Naive thymus-derived CD8-positive, alpha-beta T cell (primary cell): ENCODE measurements at regions not wholly inside any gene's neighbourhood (a gene's known extent, or its start where the extent isn't known, plus 50 kb on each side); places are given as distances from the start of the nearest gene placed in this dataset.
A peak's percentile ranks its signal among the peaks of the same experiment; 100 is the strongest.

ENCODE experiments used
- ATAC-seq, 2 donors: fragments of 150-1000 bp; cut with Tn5 transposase in 1 of 2; sonication (Bioruptor Pico), chemical (Tn5 transposase) in 1 of 2; 1 replicate in 1 of 2; 2 replicates in 1 of 2; pipeline ENCODE4 v1.10.0; 2021; ENCODE audit warnings: mild to moderate bottlenecking in 2 of 2, moderate library complexity in 2 of 2
- POLR2A ChIA-PET: fragments of 350-600 bp; sonication (Branson Sonifier 250); formaldehyde crosslinking; loops from one replicate; lab custom pipeline; 2021; ENCODE audit warnings: antibody characterized with exemption; lab: Charles Lee
- DNase-seq, 10 donors: peaks; one replicate each; pipeline versions ENCODE4 v3.0.0 to v3.0.0-alpha.2; 2020 to 2022
- H3K27ac Mint-ChIP-seq, 10 donors: one replicate each; pipeline ENCODE4 v1.8.0; 2020 to 2022; ENCODE audit warnings: mild to moderate bottlenecking in 10 of 10, mixed read lengths in 10 of 10, moderate library complexity in 4 of 10, inconsistent platforms in 1 of 10
- H3K27me3 Mint-ChIP-seq, 5 donors: one replicate each; pipeline ENCODE4 v1.8.0; 2021 to 2022; ENCODE audit warnings: mixed read lengths in 5 of 5
- H3K36me3 Mint-ChIP-seq, 3 donors: one replicate each; pipeline ENCODE4 v1.8.0; 2020 to 2022; ENCODE audit warnings: mixed read lengths in 3 of 3, mild to moderate bottlenecking in 2 of 3, inconsistent platforms in 1 of 3
- H3K4me1 Mint-ChIP-seq, 4 donors: one replicate each; pipeline ENCODE4 v1.8.0; 2021 to 2022; ENCODE audit warnings: mixed read lengths in 4 of 4
- H3K4me3 Mint-ChIP-seq, 10 donors: one replicate each; pipeline ENCODE4 v1.8.0; 2020 to 2022; ENCODE audit warnings: mild to moderate bottlenecking in 10 of 10, mixed read lengths in 10 of 10, moderate library complexity in 6 of 10, inconsistent platforms in 1 of 10
- H3K9me3 Mint-ChIP-seq, 9 donors: one replicate each; pipeline ENCODE4 v1.8.0; 2020 to 2022; ENCODE audit warnings: mixed read lengths in 9 of 9, mild to moderate bottlenecking in 3 of 9, inconsistent platforms in 1 of 9, moderate library complexity in 1 of 9

- Mint-ChIP-seq H3K27ac (no peak overlapping the region), H3K27me3 (peaks cover 3 to 16% (median 11%) of the 10 kb centered on the region in 5 donors), H3K36me3 (no peaks in the 10 kb centered on the region), H3K4me3 (no peak overlapping the region), H3K9me3 (no peaks in the 10 kb centered on the region), H3K4me1 (peaks cover 0 to 7% (median 1%) of the 10 kb centered on the region in 4 donors)
- POLR2A ChIA-PET, result no interaction called here
- DNase-seq (peak in 1 of 10 donors; percentile 45), ATAC-seq (no peak)
These were observed 66.7 kb upstream of the LMO1 start for GRCh38 chr11:8330404-8330803.

GRCh38 chr11:8329847-8330361 is 66.2 kb upstream of the LMO1 start:
- H3K9me3 Mint-ChIP-seq, result no peaks in the 10 kb centered on the region
- no peak overlapping the region for H3K4me3 Mint-ChIP-seq
- no peaks in the 10 kb centered on the region for H3K36me3 Mint-ChIP-seq
- peaks cover 0 to 7% (median 1%) of the 10 kb centered on the region in 4 donors for H3K4me1 Mint-ChIP-seq
- H3K27me3 Mint-ChIP-seq, result peaks cover 3 to 16% (median 11%) of the 10 kb centered on the region in 5 donors
- POLR2A ChIA-PET, result no interaction called here
- H3K27ac Mint-ChIP-seq, result no peak overlapping the region
- DNase-seq (peak in 1 of 10 donors; percentile 34), ATAC-seq (no peak)

DNA sequence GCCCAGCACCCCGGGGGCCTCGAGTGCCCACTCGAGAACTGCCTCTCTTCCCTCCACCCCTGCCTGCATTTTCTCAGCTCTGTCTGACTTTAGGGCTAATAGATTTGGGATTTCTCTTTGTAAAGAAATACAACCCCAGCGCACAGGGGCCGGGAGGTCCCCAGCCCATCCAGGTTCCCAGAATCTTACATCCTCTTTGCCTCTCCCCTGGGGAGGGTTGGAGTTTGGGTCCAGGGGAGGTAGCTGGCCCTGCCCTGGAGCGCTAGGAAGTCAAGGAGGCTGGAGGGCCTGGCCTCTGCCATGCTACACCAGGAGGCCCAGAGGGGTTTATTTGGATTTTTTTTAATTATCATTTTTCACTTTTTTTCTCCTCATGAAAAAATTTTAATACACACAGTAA is 65.7 kb upstream of the LMO1 start:
- Mint-ChIP-seq H3K36me3 (no peaks in the 10 kb centered on the region), H3K27ac (no peak overlapping the region), H3K27me3 (peaks cover 3 to 14% (median 11%) of the 10 kb centered on the region in 5 donors), H3K4me3 (no peak overlapping the region), H3K4me1 (peaks cover 0 to 7% (median 1%) of the 10 kb centered on the region in 4 donors), H3K9me3 (no peaks in the 10 kb centered on the region)
- POLR2A ChIA-PET, result no interaction called here
- DNase-seq, result no peak
- no peak for ATAC-seq

DNA sequence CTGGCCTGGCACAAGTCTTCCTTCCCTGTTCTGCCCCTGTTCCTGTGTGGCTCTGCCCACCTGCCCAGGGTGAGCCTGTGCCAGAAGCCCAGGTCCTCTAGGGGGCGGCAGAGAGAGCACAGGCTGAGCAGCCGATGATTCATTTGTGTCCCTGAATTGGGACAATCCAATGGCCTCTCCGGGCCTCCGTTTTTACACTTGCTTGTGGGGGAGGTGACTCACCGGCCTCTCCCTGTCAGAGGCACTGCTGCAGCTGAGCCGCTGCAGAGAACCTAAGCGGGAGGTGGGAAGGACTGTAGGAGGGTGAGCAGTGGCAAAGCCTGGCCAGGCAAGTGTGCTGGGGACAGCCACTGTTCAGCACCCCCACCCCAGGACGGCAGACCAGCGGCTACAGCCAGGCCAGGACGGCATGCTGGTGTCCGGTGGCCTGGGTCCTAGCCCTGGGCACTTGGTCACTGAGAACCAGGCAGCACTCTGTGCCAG is 65.2 kb upstream of the LMO1 start:
- ATAC-seq (peak; percentile 45 to 65), DNase-seq (peak in 8 of 10 donors; percentile 1 to 68 (median 16))
- Mint-ChIP-seq H3K4me1 (peaks cover 0 to 7% (median 1%) of the 10 kb centered on the region in 4 donors), H3K27me3 (peaks cover 3 to 12% (median 11%) of the 10 kb centered on the region in 5 donors), H3K4me3 (peak overlapping the region in 2 of 10 donors; percentile 26 to 30), H3K27ac (no peak overlapping the region), H3K9me3 (no peaks in the 10 kb centered on the region), H3K36me3 (no peaks in the 10 kb centered on the region)
- POLR2A ChIA-PET, result no interaction called here

- H3K4me1 Mint-ChIP-seq, result peaks cover 0 to 7% (median 1%) of the 10 kb centered on the region in 4 donors
- peaks cover 3 to 12% (median 11%) of the 10 kb centered on the region in 5 donors for H3K27me3 Mint-ChIP-seq
- no peaks in the 10 kb centered on the region for H3K36me3 Mint-ChIP-seq
- DNase-seq (peak in 1 of 10 donors; percentile 53), ATAC-seq (no peak)
- H3K27ac Mint-ChIP-seq, result no peak overlapping the region
- POLR2A ChIA-PET, result no interaction called here
- H3K4me3 Mint-ChIP-seq, result no peak overlapping the region
- no peaks in the 10 kb centered on the region for H3K9me3 Mint-ChIP-seq
These were observed 64.6 kb upstream of the LMO1 start for GRCh38 chr11:8328231-8328794.

- H3K36me3 Mint-ChIP-seq, result no peaks in the 10 kb centered on the region
- H3K27me3 Mint-ChIP-seq, result peaks cover 3 to 14% (median 12%) of the 10 kb centered on the region in 5 donors
- DNase-seq, result no peak
- POLR2A ChIA-PET, result no interaction called here
- no peak overlapping the region for H3K4me3 Mint-ChIP-seq
- H3K4me1 Mint-ChIP-seq, result peaks cover 0 to 7% (median 1%) of the 10 kb centered on the region in 4 donors
- H3K9me3 Mint-ChIP-seq, result no peaks in the 10 kb centered on the region
- ATAC-seq, result no peak
- no peak overlapping the region for H3K27ac Mint-ChIP-seq
These were observed 64.1 kb upstream of the LMO1 start for GRCh38 chr11:8327761-8328192.

- H3K4me3 Mint-ChIP-seq, result no peak overlapping the region
- H3K36me3 Mint-ChIP-seq, result no peaks in the 10 kb centered on the region
- H3K27ac Mint-ChIP-seq, result no peak overlapping the region
- POLR2A ChIA-PET, result no interaction called here
- ATAC-seq, result no peak
- no peaks in the 10 kb centered on the region for H3K9me3 Mint-ChIP-seq
- H3K27me3 Mint-ChIP-seq, result peaks cover 3 to 16% (median 11%) of the 10 kb centered on the region in 5 donors
- DNase-seq, result no peak
- peaks cover 0 to 3% (median 1%) of the 10 kb centered on the region in 4 donors for H3K4me1 Mint-ChIP-seq
These were observed 62.7 kb upstream of the LMO1 start for GRCh38 chr11:8326337-8326736.

DNA sequence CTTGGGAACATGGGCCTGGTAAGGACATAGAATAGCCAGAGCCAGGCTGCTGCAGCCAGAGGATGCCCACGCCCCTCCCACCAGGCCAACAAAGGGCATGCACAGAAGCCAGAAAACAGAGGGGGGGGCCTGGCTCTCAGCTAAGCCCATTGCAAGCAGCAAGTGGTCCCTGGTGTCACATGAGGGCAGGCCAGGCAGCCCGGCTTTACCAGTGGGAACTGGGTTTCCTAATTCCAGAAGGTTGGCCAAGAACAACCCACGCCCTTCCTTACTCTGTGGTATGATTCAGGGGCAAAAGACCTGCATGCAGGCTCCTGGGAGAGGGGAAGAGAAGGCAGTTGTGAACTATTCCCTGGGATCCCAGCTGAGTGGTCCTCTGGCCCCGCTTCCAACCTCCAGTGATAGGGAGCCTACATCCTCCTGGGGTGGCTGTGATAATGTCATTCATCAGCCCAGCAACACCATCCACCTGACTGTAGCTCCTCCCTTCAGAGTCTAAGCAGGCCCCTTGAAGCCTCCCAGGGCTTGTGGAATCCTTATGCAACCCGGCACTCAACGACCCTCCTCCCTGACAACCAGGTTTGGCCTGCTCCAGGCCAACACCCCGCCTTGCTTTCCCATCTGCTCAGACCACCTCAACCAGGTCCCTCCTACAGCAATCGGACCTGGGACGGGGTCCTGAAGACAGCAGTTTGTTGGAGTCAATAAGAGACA is 62.1 kb upstream of the LMO1 start:
- no peak overlapping the region for H3K27ac Mint-ChIP-seq
- no peaks in the 10 kb centered on the region for H3K9me3 Mint-ChIP-seq
- no peaks in the 10 kb centered on the region for H3K36me3 Mint-ChIP-seq
- DNase-seq (peak in 1 of 10 donors; percentile 38), ATAC-seq (no peak)
- no peak overlapping the region for H3K4me3 Mint-ChIP-seq
- H3K4me1 Mint-ChIP-seq, result peaks cover 0 to 3% (median 1%) of the 10 kb centered on the region in 4 donors
- peaks cover 0 to 11% (median 10%) of the 10 kb centered on the region in 5 donors for H3K27me3 Mint-ChIP-seq
- POLR2A ChIA-PET, result no interaction called here

DNA sequence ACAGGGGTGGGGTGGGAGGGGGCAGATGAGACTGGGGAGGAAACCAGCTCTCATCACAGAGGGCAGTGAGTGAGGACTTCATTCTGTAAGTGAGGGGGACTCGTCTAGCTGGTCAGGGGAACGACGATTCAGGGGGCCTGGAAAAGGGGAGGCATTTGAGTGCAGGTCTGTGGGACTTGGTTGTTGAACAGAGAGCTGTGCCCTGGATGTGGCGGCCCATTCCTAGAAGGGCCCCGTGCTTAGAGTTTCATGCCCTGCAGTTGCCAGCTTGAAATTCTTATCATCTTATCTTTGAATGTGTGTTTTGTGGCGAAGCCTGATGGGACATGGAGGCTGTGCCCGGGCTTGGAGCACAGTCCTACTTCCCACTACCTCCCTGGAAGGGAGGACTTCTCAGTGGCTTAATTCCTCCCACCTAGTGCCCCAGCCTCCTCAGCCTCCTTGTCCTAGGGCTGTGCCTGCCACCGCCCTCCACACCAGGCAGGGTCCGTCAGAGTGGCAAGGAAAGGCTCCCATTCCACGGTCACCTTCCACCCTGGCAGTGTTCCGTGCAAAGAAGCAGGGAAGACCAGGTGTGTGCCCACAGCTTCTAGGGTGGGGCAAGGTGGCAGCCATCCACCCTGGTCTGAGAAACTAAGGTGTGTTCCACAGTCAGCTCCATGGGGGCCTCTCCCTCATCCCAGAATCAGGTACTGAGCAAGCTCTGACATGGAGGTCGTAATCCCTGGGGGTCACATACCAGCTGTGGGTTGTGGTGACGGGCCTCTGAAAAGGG is 59.7 kb upstream of the LMO1 start:
- POLR2A ChIA-PET, result no interaction called here
- ATAC-seq, result no peak
- Mint-ChIP-seq H3K27ac (no peak overlapping the region), H3K4me3 (no peak overlapping the region), H3K4me1 (peaks cover 0 to 3% (median 0%) of the 10 kb centered on the region in 4 donors), H3K36me3 (no peaks in the 10 kb centered on the region), H3K27me3 (peaks cover 3 to 24% (median 12%) of the 10 kb centered on the region in 5 donors), H3K9me3 (no peaks in the 10 kb centered on the region)
- peak in 1 of 10 donors; percentile 19 for DNase-seq

GRCh38 chr11:8321876-8322275 is 58.2 kb upstream of the LMO1 start:
- ATAC-seq (no peak), DNase-seq (no peak)
- H3K9me3 Mint-ChIP-seq, result no peaks in the 10 kb centered on the region
- H3K36me3 Mint-ChIP-seq, result no peaks in the 10 kb centered on the region
- POLR2A ChIA-PET, result no interaction called here
- H3K27me3 Mint-ChIP-seq, result peaks cover 3 to 24% (median 13%) of the 10 kb centered on the region in 5 donors
- no peak overlapping the region for H3K27ac Mint-ChIP-seq
- H3K4me1 Mint-ChIP-seq, result peaks cover 0 to 3% (median 0%) of the 10 kb centered on the region in 4 donors
- no peak overlapping the region for H3K4me3 Mint-ChIP-seq

DNA sequence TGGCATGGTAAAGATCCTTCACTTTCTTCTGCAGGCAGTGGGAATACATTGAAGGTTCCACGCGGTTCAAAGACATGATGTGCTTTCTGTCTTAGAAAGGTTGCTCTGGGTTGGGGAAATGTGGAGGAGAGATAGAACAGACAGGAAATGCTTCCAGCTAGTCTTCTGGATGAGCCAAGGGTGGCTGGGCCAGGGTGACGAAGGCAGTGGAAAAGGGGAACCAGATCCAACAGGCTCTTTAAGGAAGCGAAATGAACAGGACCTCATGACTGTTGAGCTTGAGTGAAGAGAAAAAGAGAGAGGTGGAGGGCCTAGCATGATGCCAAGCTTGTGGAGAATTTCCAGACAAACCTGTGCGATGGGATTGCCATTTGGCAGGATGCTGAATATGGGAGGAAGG is 56.4 kb upstream of the LMO1 start:
- Mint-ChIP-seq H3K36me3 (no peaks in the 10 kb centered on the region), H3K4me3 (no peak overlapping the region), H3K27ac (no peak overlapping the region), H3K4me1 (peaks cover 0 to 3% (median 0%) of the 10 kb centered on the region in 4 donors), H3K27me3 (peaks cover 3 to 24% (median 13%) of the 10 kb centered on the region in 5 donors), H3K9me3 (no peaks in the 10 kb centered on the region)
- POLR2A ChIA-PET, result no interaction called here
- no peak for ATAC-seq
- peak in 1 of 10 donors; percentile 14 for DNase-seq

GRCh38 chr11:8318536-8318935 is 54.9 kb upstream of the LMO1 start:
- peaks cover 0 to 3% (median 0%) of the 10 kb centered on the region in 4 donors for H3K4me1 Mint-ChIP-seq
- ATAC-seq, result no peak
- H3K36me3 Mint-ChIP-seq, result no peaks in the 10 kb centered on the region
- no peaks in the 10 kb centered on the region for H3K9me3 Mint-ChIP-seq
- POLR2A ChIA-PET, result no interaction called here
- no peak overlapping the region for H3K27ac Mint-ChIP-seq
- H3K27me3 Mint-ChIP-seq, result peaks cover 3 to 24% (median 13%) of the 10 kb centered on the region in 5 donors
- DNase-seq, result peak in 1 of 10 donors; percentile 58
- H3K4me3 Mint-ChIP-seq, result no peak overlapping the region
